RPMI7951 (cell line): ENCODE measurements at regions not wholly inside any gene's neighbourhood (a gene's known extent, or its start where the extent isn't known, plus 50 kb on each side); places are given as distances from the start of the nearest gene placed in this dataset.

ENCODE experiments used
- DNase-seq: peaks from one replicate; pipeline ENCODE4 v3.0.0-alpha.2; 2012; ENCODE audit warnings: low read depth

DNA sequence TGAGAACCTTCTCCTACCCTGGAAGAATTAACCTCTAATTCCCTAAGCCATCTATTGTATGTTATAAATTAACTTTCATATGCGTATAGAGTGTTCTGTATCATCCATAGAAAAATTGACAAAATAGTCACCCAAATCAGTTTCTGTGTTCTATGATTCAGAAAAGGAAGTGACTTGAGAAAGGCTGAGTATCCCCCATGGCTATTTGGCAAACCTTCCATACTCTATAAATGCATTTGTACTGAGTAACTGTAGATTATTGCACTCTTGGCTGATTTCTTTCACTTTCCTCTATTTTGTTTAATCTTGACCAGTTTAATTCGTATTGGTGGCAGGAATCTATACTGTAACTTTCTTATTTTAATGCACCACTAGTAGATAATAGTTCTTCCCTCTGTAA is 182.2 kb downstream of the HTR7 start:
- peak; percentile 75 for DNase-seq
